Midbrain (tissue), 1 donor: ENCODE measurements at regions not wholly inside any gene's neighbourhood (a gene's known extent, or its start where the extent isn't known, plus 50 kb on each side); places are given as distances from the start of the nearest gene placed in this dataset.
"Not testable (repeated sequence)": the region's sequence is repeated elsewhere in the genome, so short reads cannot be mapped to it uniquely, and the experiment has no call there.

Source experiments
- DNase-seq: peaks from one replicate; lab custom pipeline; 2025; lab: John Stamatoyannopoulos, UW

GRCh38 chr2:5616019-5616418 is 76.2 kb upstream of the SOX11 start:
- DNase-seq, result no peak

DNA sequence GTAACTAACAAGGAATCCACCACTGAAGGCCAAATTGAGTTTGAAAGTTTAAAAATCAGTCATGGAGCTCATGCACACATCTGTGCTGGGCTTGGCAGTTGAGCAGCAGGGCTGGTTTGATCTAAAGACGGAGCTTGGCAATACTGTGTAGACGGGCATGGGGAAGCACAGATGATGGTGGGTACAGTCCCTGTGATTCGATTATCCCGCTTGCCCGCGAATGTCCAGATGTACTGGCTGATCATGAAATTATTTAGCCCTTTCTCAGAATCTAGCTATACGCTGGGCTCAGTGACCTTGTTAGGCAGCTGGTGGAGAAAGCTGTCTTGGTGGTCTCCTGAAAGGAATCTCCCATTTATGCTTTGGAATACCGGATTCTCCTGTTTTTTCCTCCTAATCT is 74.8 kb upstream of the SOX11 start:
- no peak for DNase-seq

DNA sequence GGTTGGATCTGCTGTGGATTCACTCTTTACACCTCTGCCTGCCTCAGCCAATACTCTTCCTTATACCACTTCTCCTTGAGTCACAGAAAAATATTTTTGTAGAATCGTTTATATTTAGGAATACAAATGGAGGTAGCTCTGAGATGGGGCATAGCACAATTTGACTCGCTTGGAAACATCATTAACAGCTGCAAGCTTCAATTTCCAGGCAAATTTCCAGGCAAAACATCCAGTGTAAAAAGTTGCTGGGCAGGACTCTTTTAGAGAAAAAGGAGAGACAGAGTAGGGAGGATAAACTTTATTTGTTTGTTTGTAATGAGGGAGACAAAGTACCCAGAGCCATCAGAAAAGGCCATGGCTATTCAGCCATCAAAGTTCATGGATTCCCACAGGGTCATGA is 74.4 kb upstream of the SOX11 start:
- no peak for DNase-seq

DNA sequence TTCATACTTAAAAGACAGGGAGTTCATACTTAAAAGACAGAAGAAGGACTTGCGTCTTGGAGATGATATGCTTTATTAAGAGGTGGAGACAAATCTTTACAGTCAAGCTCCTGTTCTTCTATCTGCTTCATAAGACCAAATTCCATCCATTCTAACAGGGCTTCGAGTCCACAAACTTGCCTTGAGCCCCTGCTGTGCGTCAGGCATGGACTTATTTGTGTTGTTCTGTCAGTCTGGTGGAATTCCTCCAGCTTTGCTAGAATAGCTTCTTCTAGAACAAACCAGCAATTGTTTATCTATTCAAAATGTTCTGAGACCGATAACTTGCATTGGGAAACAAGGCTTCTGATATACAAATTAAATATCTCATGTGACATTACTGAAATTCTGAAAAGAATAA is 73.9 kb upstream of the SOX11 start:
- no peak for DNase-seq

- DNase-seq, result not testable (repeated sequence)
Measured at GRCh38 chr2:5625556-5626065, 66.6 kb upstream of the SOX11 start.

GRCh38 chr2:5628484-5628883 is 63.7 kb upstream of the SOX11 start:
- DNase-seq, result not testable (repeated sequence)

DNA sequence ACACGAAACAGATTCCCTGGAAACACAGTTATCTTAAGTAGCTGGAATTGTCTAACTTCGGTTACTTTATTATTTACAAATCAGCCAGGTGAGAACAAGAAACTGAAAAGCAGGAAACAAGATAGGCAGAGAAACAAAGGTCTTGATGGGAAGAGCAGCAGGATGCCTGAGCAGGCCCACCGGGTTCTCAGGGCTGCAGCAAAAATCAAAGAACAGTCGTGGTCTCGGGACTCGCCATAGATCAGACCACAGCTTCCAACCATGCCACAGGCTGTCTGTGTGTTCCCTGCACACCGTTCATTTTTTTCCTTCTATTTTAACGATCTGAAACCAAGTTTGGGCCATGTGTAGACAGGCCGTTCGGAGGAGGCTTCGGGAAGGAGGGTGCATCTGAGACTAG is 62.7 kb upstream of the SOX11 start:
- DNase-seq, result not testable (repeated sequence)

GRCh38 chr2:5637051-5637450 is 55.1 kb upstream of the SOX11 start:
- not testable (repeated sequence) for DNase-seq
